ENCODE measurements at regions not wholly inside any gene's neighbourhood (a gene's known extent, or its start where the extent isn't known, plus 50 kb on each side); places are given as distances from the start of the nearest gene placed in this dataset.

GRCh38 chr11:94671553-94672366 lies 96.4 kb upstream of the AMOTL1 start:
- no peak for DNase-seq (ENCODE audit: low spot score, unreplicated experiment)
- no peak overlapping the region for H3K27ac Mint-ChIP-seq
- H3K36me3 Mint-ChIP-seq (ENCODE audit: insufficient read depth): no peaks in the 10 kb centered on the region
- H3K27me3 Mint-ChIP-seq: no peaks in the 10 kb centered on the region
- H3K4me3 Mint-ChIP-seq (ENCODE audit: low read depth): no peak overlapping the region
- no peak for TF ChIP-seq CTCF (IDR thresholded peaks at IDR 0.05; ENCODE audit: unreplicated experiment)
- H3K4me1 Mint-ChIP-seq (ENCODE audit: low read depth): peaks cover 5% of the 10 kb centered on the region
- no peaks in the 10 kb centered on the region for H3K9me3 Mint-ChIP-seq (ENCODE audit: low read depth)

- no peak overlapping the region for H3K27ac Mint-ChIP-seq
- no peaks in the 10 kb centered on the region for H3K9me3 Mint-ChIP-seq (ENCODE audit: low read depth)
- H3K4me1 Mint-ChIP-seq (ENCODE audit: low read depth): peaks cover 7% of the 10 kb centered on the region
- no peak for DNase-seq (ENCODE audit: low spot score, unreplicated experiment)
- no peak for TF ChIP-seq CTCF (IDR thresholded peaks at IDR 0.05; ENCODE audit: unreplicated experiment)
- H3K27me3 Mint-ChIP-seq: no peaks in the 10 kb centered on the region
- no peak overlapping the region for H3K4me3 Mint-ChIP-seq (ENCODE audit: low read depth)
- H3K36me3 Mint-ChIP-seq (ENCODE audit: insufficient read depth): no peaks in the 10 kb centered on the region
Measured at GRCh38 chr11:94672636-94673035, 95.5 kb upstream of the AMOTL1 start.

DNA sequence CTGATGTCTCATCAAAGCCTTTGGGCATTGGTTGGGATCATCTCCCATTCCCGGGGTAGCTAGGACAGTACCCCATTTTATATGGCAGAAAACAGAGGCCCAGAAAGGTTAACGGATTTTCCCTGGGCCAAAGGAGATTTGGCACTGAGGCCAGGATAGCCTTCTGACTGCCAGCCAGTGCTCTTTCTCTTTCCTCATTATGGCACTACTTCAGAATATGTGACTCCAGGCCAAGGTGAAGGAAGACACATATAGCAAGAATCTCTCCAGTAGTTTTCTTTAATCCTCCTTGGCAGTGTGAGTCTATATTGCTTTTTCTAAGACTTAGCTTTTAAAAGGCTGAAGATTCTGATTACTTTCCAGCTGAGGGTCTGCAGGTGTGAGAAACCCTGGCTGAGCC lies 94.8 kb upstream of the AMOTL1 start:
- Mint-ChIP-seq H3K4me1 (ENCODE audit: low read depth) (peaks cover 7% of the 10 kb centered on the region), H3K9me3 (ENCODE audit: low read depth) (no peaks in the 10 kb centered on the region), H3K27ac (no peak overlapping the region), H3K36me3 (ENCODE audit: insufficient read depth) (no peaks in the 10 kb centered on the region), H3K4me3 (ENCODE audit: low read depth) (no peak overlapping the region), H3K27me3 (no peaks in the 10 kb centered on the region)
- DNase-seq (ENCODE audit: low spot score, unreplicated experiment): no peak
- no peak for TF ChIP-seq CTCF (IDR thresholded peaks at IDR 0.05; ENCODE audit: unreplicated experiment)

DNA sequence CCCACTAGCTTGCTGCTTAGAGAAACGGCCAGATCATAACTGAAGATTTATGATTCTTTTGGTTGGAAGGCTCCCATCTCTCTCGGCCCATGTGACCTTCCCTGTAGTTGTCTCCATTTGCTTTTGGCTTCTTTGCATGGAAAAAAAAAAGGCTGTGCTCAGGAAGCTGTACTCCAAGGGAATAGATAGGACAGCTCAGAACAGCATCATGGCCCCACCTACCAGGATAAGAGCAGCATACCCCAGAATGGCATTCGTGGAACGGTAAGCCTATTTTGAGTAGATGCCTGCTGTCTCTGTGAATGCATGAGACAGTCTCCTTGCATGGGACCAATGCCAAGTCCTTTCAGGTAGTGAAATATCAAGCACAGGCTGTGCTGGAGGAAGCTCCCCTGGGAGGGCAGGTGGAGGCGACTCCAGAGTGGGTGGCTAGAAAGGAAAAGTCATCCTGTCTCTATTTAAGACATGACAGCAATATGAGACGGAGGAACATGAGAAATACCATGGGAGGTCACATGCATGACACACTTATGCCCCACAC lies 94.1 kb upstream of the AMOTL1 start:
- no peaks in the 10 kb centered on the region for H3K27me3 Mint-ChIP-seq
- no peak for DNase-seq (ENCODE audit: low spot score, unreplicated experiment)
- no peaks in the 10 kb centered on the region for H3K36me3 Mint-ChIP-seq (ENCODE audit: insufficient read depth)
- H3K4me3 Mint-ChIP-seq (ENCODE audit: low read depth): no peak overlapping the region
- no peaks in the 10 kb centered on the region for H3K9me3 Mint-ChIP-seq (ENCODE audit: low read depth)
- TF ChIP-seq CTCF (IDR thresholded peaks at IDR 0.05; ENCODE audit: unreplicated experiment): no peak
- H3K4me1 Mint-ChIP-seq (ENCODE audit: low read depth): peaks cover 7% of the 10 kb centered on the region
- no peak overlapping the region for H3K27ac Mint-ChIP-seq

- Mint-ChIP-seq H3K27ac (no peak overlapping the region), H3K4me3 (ENCODE audit: low read depth) (no peak overlapping the region), H3K9me3 (ENCODE audit: low read depth) (no peaks in the 10 kb centered on the region), H3K36me3 (ENCODE audit: insufficient read depth) (no peaks in the 10 kb centered on the region), H3K27me3 (no peaks in the 10 kb centered on the region), H3K4me1 (ENCODE audit: low read depth) (peaks cover 7% of the 10 kb centered on the region)
- no peak for DNase-seq (ENCODE audit: low spot score, unreplicated experiment)
- TF ChIP-seq CTCF (IDR thresholded peaks at IDR 0.05; ENCODE audit: unreplicated experiment): no peak
Measured at GRCh38 chr11:94675239-94675638, 92.9 kb upstream of the AMOTL1 start.
